ACHN (cell line): ENCODE measurements at regions not wholly inside any gene's neighbourhood (a gene's known extent, or its start where the extent isn't known, plus 50 kb on each side); places are given as distances from the start of the nearest gene placed in this dataset.

ENCODE experiments used
- DNase-seq: peaks from one replicate; pipeline ENCODE4 v3.0.0-alpha.2; 2015
- in situ Hi-C: cut with HindIII; loops from 2 replicates; pipeline ENCODE4 v1.10.0; 2017; ENCODE audit warnings: low sequenced_read_pairs, low pct_ligation_motif_present, low pct_unique_long_range_greater_than_20kb

GRCh38 chr13:99866781-99867180 lies 104.8 kb downstream of the ZIC5 start:
- in situ Hi-C loops = no loop called here
- DNase-seq = no peak

DNA sequence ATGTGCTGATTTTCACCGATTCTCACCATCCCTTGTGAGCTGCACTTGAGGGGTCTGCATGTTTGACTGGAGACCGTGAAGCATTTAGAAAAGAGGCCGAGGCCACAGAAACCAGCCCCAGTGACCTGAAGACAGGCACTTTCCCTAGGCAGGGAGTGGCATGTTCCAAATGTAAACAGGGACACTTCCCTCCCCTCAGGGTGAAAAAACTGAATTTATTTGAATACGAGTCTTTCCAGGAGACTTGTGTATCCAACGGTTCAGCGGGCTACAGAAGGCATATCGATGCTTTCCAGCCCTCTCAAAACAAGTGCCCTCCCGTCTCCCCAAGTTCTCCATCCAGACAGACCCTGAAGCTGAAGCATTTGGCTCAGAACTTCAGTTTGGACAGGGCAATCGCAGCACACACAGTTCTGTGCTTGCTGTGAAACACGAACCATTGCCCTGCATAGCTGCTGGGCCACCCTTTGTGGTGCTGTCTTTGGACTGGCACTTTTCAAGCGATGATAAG lies 106.1 kb downstream of the ZIC5 start:
- DNase-seq = no peak
- in situ Hi-C loops = no loop called here

DNA sequence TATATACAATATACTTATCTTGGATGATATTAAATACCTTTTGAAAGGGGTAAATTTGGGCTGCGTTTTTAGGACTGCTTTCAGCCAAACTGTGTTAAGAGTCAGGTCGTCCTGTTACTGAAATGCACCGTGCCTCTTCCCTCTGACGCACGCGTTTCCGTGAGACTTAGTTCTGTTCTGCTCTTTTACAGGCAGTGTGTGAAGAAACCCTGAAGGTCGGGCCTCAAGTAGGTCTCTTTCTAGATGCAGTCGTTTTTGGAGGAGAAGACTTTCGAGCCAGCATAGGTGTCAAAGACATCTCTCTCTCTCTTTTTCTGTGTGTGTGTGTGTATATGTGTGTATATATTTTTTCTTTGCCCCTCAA lies 107.0 kb downstream of the ZIC5 start:
- DNase-seq = no peak
- in situ Hi-C loops = no loop called here

DNA sequence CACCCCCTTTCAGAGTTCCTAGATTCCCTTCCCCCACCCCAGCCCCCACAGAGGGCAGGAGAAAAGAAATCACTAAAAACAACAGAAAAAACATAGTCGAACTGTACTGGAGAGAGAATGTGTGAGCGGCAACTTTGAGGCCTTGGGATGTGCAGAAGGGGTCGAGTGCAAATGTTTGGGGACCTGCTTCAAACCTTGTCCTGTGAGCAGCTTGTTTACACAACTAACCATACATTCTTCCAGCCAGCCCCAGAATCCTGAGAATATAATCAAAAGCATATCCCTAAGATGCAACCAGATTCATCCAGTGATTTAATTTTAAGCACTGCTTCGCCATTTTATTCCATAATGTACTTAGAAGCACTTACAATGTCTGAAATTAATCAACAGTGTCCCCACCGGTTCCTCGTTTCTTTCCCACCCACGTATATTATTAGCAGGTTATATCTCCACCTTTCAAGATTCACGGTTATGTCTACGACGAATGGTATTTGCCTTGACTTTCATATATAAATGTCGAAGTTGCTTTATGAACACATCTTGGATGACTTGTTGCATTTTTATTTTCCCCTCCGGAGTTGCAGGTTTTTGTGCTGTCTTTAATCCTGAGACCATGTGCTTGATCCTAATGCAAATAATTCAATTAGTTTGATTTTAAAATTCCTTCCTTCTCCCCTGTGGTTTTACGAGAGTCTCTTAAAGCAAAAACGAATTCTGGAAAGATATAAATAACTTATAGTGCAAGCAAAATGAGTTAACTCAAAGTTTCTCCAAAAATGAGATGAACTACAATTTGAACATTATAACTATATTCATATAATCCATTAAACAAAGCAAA lies 107.6 kb downstream of the ZIC5 start:
- in situ Hi-C loops = no loop called here
- DNase-seq = no peak

DNA sequence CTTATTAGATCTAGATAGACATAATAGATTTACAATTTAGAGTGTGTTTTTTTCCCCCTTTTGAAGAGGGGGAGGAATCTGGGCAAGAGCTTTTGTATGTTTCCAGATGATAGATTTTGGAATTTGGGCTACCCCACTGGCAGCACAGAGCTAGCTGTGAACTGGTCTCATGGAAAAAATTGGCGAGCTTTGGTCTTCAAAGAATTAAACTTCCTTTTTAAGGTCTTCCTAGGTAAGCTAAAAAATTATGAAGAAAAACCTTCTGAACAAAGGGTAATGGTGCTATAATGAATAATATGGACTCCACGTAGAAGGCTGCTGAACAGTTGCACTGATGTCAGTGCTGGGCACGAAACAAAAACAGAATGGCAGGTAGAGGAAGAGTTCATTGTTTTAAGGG lies 109.3 kb downstream of the ZIC5 start:
- DNase-seq = no peak
- in situ Hi-C loops = no loop called here

- DNase-seq = no peak
- in situ Hi-C loops = no loop called here
Observed at GRCh38 chr13:99861771-99862170, 109.8 kb downstream of the ZIC5 start.

DNA sequence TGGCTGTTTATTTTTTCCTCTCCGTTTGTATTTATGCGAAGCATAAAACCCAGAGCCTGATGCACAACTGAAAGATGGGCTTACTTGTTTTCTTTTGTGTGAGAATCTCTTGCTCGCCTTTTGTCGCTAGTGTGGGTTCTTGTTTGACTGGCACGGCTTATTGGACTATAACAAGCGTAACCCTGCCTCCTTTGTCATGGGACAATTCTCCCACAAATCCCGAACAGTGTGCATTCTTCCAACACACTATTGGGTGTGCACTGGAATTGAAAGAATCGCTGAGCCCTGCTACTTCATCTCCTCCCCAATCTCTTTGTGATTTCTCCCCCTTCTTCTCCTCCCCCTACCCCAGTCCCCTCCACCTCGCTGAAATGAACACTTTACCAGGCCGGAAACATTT lies 110.8 kb downstream of the ZIC5 start:
- in situ Hi-C loops = no loop called here

GRCh38 chr13:99859178-99860177 lies 112.1 kb downstream of the ZIC5 start:
- in situ Hi-C loops = no loop called here
- no peak for DNase-seq

More for the DNA sequence above, 110.8 kb downstream of the ZIC5 start:
- DNase-seq = no peak

DNA sequence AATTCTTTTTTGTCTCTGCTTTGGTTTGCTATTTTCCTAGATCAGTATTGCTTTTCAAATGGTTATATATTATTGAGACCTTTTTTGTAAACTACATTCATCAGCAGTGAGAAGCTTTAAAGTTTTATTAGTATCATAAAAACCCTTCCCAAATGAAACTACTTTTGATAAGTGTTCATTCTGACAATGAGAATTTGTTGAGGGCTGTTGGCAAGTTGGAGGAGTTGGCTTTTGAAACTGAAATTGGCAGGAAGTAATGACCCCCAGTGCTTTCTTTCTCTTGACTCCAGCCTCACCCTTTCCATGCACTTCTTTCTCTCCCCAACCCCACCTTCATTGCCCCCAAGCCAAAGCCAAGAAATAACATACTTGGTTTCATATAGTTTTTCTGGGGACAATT lies 113.8 kb downstream of the ZIC5 start:
- DNase-seq = no peak
- in situ Hi-C loops = no loop called here

DNA sequence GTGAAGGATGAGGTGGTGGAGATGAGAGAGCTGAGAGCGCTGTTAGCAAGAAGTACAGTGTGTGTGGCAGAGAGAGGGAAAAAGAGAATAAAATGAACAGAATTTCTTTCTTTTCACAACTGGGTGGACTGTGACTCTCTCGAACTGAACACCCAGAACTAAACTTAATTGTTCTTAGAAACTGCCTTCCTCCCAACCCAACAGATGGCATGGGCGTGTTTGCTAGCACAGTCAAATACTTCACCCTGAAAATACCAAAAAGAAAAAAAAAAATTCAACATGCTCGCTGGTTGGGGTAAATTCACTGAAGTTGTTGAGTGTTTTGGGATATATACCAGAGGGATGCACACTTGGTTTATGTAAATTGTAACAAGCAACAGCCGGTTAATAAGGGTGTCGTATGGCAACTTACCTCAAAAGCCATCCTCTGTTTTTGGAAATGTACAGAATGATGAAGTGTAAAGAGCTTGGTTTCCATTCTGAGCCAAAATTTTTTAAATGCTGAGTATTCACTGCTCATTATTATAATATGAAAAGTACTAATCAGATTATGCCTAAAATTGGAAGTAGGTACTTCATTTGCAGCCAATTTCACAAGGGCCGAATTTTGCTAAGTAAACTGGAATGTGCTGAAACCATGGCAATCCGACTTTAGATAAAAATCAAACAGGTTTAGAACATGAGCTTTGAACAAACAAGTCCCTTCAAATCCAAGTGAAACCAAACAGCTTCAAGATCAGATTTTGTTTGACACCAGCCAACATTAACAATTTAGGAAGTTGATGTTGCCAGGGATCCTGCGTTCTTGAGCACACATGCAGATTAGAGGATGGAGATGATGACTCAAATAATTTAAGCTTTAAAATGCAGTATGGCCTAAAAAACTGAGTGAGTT lies 115.8 kb downstream of the ZIC5 start:
- no peak for DNase-seq
- in situ Hi-C loops = no loop called here

DNA sequence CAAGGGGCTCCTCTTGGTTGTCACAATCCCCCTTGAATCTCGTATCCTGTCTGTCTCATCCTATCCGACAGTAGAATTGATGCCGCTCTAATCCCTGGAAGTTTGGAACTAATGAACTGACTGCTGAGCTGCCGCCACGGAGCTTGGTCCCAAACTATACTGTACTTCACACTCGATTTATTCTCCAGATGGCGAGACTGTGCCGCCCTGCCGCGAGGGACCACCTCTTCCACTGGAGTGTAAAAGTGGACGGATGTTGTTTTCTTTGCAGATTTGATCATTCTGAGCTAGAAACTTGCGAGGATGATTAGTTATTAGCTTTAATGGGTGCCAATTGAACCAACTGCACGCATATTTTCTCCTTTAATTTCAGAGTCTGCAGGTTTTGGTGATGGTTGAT lies 117.2 kb downstream of the ZIC5 start:
- DNase-seq = no peak
- in situ Hi-C loops = no loop called here

- in situ Hi-C loops = no loop called here
- DNase-seq = no peak
Observed at GRCh38 chr13:99847318-99847750, 124.2 kb downstream of the ZIC5 start.

DNA sequence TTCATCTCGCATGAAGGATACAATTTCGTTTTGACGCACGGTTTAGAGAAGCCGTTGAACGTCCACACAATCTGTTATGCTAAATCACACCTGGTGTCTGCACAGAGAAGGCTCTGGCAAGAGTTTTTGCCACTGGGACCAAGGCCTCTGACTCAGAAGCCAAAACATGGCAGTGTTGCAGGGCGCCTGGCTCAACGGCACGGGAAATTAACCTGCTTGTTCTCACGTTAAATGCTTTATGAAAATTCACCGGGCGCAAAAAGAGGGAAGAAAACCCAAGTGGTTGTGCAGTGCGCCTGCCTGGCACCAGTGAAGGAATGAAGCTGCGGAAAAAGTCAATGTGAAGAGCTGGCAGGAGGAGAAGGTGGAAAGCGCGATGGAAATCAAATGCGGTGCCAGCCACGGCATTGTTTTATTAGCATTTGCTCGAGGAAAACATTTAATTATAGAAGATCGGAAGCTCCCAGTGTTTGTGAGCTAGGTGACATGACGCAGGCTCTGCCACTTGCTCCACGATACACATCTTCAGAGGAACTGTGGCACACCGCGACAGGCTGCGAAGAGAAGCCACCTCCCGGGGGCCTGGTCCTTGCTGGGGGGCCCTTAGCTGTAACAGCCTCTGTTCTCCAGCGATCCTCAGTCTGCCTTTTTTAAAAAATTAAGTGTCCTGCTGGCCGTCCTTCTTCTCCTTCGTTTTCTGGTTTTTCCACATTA lies 126.2 kb downstream of the ZIC5 start:
- DNase-seq = no peak
- in situ Hi-C loops = no loop called here

GRCh38 chr13:99844421-99844820 lies 127.1 kb downstream of the ZIC5 start:
- in situ Hi-C loops = no loop called here
- no peak for DNase-seq

DNA sequence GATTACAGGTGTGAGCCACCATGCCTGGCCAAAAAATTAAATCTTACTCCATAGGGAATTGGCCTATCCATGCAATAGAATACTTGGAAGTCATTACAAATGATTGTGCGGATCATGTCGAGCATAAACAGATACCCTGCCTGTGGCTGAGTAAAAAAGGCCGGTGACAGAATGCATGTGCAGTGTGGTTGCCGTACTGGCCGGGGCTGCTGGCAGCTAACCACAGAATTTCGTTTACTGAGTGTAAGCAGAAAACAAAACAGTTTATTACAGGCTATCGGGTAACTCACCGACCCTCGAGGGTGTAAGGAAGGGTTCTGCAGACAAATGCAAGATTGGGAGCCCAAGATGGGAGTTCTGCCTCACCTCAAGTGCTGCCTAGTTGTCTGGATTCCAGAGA lies 127.7 kb downstream of the ZIC5 start:
- DNase-seq = no peak
- in situ Hi-C loops = no loop called here

DNA sequence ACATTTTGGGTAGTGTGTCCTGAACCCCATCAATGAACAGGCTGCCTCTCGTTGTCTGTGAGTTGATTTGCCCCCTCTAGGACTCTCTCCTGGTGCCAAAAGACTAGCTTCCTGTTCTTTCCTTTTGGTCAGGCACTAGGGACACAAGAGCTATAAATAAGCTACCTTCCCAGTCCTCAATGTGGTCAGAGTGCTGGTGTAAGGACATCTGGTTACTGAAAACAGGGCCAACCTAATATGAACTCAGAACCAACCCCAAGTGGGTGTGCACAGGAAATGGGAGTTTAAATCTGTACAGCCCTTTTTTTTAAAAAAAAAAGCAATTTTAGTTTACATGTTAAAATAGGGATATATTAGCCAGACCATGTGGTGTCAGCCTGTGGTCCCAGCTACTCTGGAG lies 129.2 kb downstream of the ZIC5 start:
- in situ Hi-C loops = no loop called here
- no peak for DNase-seq

GRCh38 chr13:99836291-99836690 lies 135.3 kb downstream of the ZIC5 start:
- DNase-seq = no peak

GRCh38 chr13:99835442-99835841 lies 136.1 kb downstream of the ZIC5 start:
- in situ Hi-C loops = no loop called here
- no peak for DNase-seq

More at GRCh38 chr13:99836291-99836690, 135.3 kb downstream of the ZIC5 start:
- in situ Hi-C loops = no loop called here
